Right atrium auricular region (tissue), 2 donors: ENCODE measurements at regions not wholly inside any gene's neighbourhood (a gene's known extent, or its start where the extent isn't known, plus 50 kb on each side); places are given as distances from the start of the nearest gene placed in this dataset.
"Not testable (repeated sequence)": the region's sequence is repeated elsewhere in the genome, so short reads cannot be mapped to it uniquely, and the experiment has no call there.

Experiments used
- DNase-seq: peaks from one replicate; pipeline ENCODE4 v3.0.0-alpha.2; 2019; ENCODE audit warnings: low spot score
- H3K27ac ChIP-seq, 2 donors: fragments of 200-600 bp; sonication (generic); 1 replicate in 1 of 2; 2 replicates in 1 of 2; pipeline ENCODE4 v1.5.1; 2016 to 2019
- H3K27me3 ChIP-seq, 2 donors: fragments of 200-600 bp; sonication (generic); one replicate each; pipeline versions ENCODE4 v1.5.1 to v1.6.0; 2017 to 2019
- H3K36me3 ChIP-seq: fragments of 200-600 bp; sonication (generic); one replicate; pipeline ENCODE4 v1.5.1; 2016
- H3K4me1 ChIP-seq, 2 donors: fragments of 200-600 bp; sonication (generic); one replicate each; pipeline versions ENCODE4 v1.5.1 to v1.6.0; 2017 to 2019
- H3K4me3 ChIP-seq, 2 donors: fragments of 200-600 bp; sonication (generic); 1 replicate in 1 of 2; 2 replicates in 1 of 2; pipeline ENCODE4 v1.5.1; 2017 to 2019; ENCODE audit warnings: mild to moderate bottlenecking in 1 of 2, moderate library complexity in 1 of 2
- H3K9me3 ChIP-seq, 2 donors: fragments of 200-600 bp; sonication (generic); one replicate each; pipeline ENCODE4 v1.5.1; 2019
- CTCF ChIP-seq, 2 donors: fragments of 200-600 bp; sonication (generic); IDR thresholded peaks; one replicate each; pipeline ENCODE4 v1.5.1; 2019; ENCODE audit warnings: antibody characterized with exemption in 2 of 2

- DNase-seq = no peak
- Histone ChIP-seq H3K27me3 (no peaks in the 10 kb centered on the region), H3K9me3 (peaks cover 0 to 2% of the 10 kb centered on the region in 2 donors), H3K36me3 (no peaks in the 10 kb centered on the region), H3K27ac (no peak overlapping the region), H3K4me3 (no peak overlapping the region), H3K4me1 (no peaks in the 10 kb centered on the region)
- TF ChIP-seq CTCF (IDR thresholded peaks at IDR 0.05) = no peak
Observed at GRCh38 chr19:56974556-56975207, 134.2 kb upstream of the PEG3 start.

GRCh38 chr19:56976300-56976699, 135.8 kb upstream of the PEG3 start:
- H3K36me3 ChIP-seq = no peaks in the 10 kb centered on the region
- DNase-seq = no peak
- no peak overlapping the region for H3K27ac ChIP-seq
- H3K9me3 ChIP-seq = peaks cover 0 to 2% of the 10 kb centered on the region in 2 donors
- H3K4me3 ChIP-seq = no peak overlapping the region
- no peak for TF ChIP-seq CTCF (IDR thresholded peaks at IDR 0.05)
- no peaks in the 10 kb centered on the region for H3K4me1 ChIP-seq
- no peaks in the 10 kb centered on the region for H3K27me3 ChIP-seq

GRCh38 chr19:56976995-56977906, 136.7 kb upstream of the PEG3 start:
- Histone ChIP-seq H3K4me1 (no peaks in the 10 kb centered on the region), H3K9me3 (peaks cover 0 to 2% of the 10 kb centered on the region in 2 donors), H3K4me3 (no peak overlapping the region), H3K27me3 (no peaks in the 10 kb centered on the region), H3K36me3 (no peaks in the 10 kb centered on the region), H3K27ac (no peak overlapping the region)
- DNase-seq = no peak
- TF ChIP-seq CTCF (IDR thresholded peaks at IDR 0.05) = no peak

- no peak for DNase-seq
- no peaks in the 10 kb centered on the region for H3K36me3 ChIP-seq
- no peaks in the 10 kb centered on the region for H3K27me3 ChIP-seq
- no peak for TF ChIP-seq CTCF (IDR thresholded peaks at IDR 0.05)
- no peaks in the 10 kb centered on the region for H3K4me1 ChIP-seq
- peaks cover 0 to 2% of the 10 kb centered on the region in 2 donors for H3K9me3 ChIP-seq
- no peak overlapping the region for H3K27ac ChIP-seq
- no peak overlapping the region for H3K4me3 ChIP-seq
Observed at GRCh38 chr19:56978023-56978565, 137.6 kb upstream of the PEG3 start.

- not testable (repeated sequence) for H3K27ac ChIP-seq, H3K4me3 ChIP-seq, H3K27me3 ChIP-seq, H3K36me3 ChIP-seq, DNase-seq, H3K4me1 ChIP-seq, H3K9me3 ChIP-seq
Observed at GRCh38 chr19:56980326-56980725, 139.5 kb upstream of the USP29 start.

GRCh38 chr19:56980906-56981305, 138.9 kb upstream of the USP29 start:
- Histone ChIP-seq H3K36me3 (no peaks in the 10 kb centered on the region), H3K9me3 (peaks cover 0 to 9% of the 10 kb centered on the region in 2 donors), H3K4me1 (no peaks in the 10 kb centered on the region), H3K27me3 (no peaks in the 10 kb centered on the region), H3K4me3 (no peak overlapping the region), H3K27ac (no peak overlapping the region)
- DNase-seq = no peak
- TF ChIP-seq CTCF (IDR thresholded peaks at IDR 0.05) = no peak

DNA sequence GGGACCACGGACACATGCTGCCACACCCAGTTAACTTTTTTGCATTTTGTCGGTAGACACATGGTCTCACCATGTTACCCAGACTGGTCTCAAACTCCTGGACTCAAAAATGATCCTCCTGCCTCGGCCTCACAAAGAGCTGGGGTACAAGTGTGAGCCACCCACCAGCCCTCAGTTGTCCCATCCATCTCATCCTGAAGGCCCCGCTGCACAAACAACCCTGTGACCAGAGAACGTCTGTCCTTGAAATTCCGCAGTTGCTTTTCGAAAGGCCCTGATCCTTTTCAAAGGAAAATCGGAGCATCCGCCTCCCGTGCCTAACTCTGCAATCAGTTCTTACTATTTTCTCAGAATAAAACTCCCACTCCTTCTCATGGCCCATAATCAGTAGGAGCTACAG, 138.3 kb upstream of the USP29 start:
- not testable (repeated sequence) for DNase-seq, H3K4me1 ChIP-seq, H3K27ac ChIP-seq, H3K4me3 ChIP-seq, H3K36me3 ChIP-seq, H3K27me3 ChIP-seq, H3K9me3 ChIP-seq
